CD4-positive, alpha-beta memory T cell (primary cell): ENCODE measurements at regions not wholly inside any gene's neighbourhood (a gene's known extent, or its start where the extent isn't known, plus 50 kb on each side); places are given as distances from the start of the nearest gene placed in this dataset.

Experiments used
- CTCF ChIA-PET: fragments of 350-600 bp; sonication (Branson Sonifier 250); formaldehyde crosslinking; loops from one replicate; lab custom pipeline; 2021; ENCODE audit warnings: inconsistent platforms; ENCODE audit not compliant: partially characterized antibody; lab: Charles Lee
- POLR2A ChIA-PET: fragments of 350-600 bp; sonication (Branson Sonifier 250); formaldehyde crosslinking; loops from one replicate; lab custom pipeline; 2021; ENCODE audit not compliant: partially characterized antibody; lab: Charles Lee
- DNase-seq, 5 donors: peaks; one replicate each; pipeline versions ENCODE4 v3.0.0 to v3.0.0-alpha.2; 2020 to 2022; ENCODE audit warnings: mixed read lengths in 1 of 5
- H3K27ac ChIP-seq: one replicate; pipeline ENCODE4 v1.7.0; 2013; ENCODE audit warnings: low read depth, low read length
- H3K27me3 ChIP-seq: 2 replicates; pipeline ENCODE4 v1.7.0; 2013; ENCODE audit warnings: mild to moderate bottlenecking, low read length, moderate library complexity; ENCODE audit not compliant: insufficient read depth
- H3K36me3 ChIP-seq: 2 replicates; pipeline ENCODE4 v1.7.0; 2013; ENCODE audit warnings: mild to moderate bottlenecking, low read length, moderate library complexity; ENCODE audit not compliant: insufficient read depth
- H3K4me1 ChIP-seq: 2 replicates; pipeline ENCODE4 v1.7.0; 2013; ENCODE audit warnings: mild to moderate bottlenecking, low read length, moderate library complexity; ENCODE audit not compliant: insufficient read depth
- H3K4me3 ChIP-seq, 2 donors: one replicate each; pipeline ENCODE4 v1.7.0; 2013; ENCODE audit warnings: low read length in 2 of 2, mild to moderate bottlenecking in 1 of 2
- H3K9me3 ChIP-seq, 2 donors: one replicate each; pipeline ENCODE4 v1.7.0; 2013; ENCODE audit warnings: low read length in 2 of 2, control low read depth in 1 of 2; ENCODE audit not compliant: control insufficient read depth in 1 of 2
- H3K27ac Mint-ChIP-seq, 7 donors: one replicate each; pipeline ENCODE4 v1.8.0; 2020 to 2021; ENCODE audit warnings: mixed read lengths in 7 of 7, mild to moderate bottlenecking in 6 of 7, inconsistent platforms in 3 of 7, moderate library complexity in 3 of 7
- H3K27me3 Mint-ChIP-seq, 2 donors: one replicate each; pipeline ENCODE4 v1.8.0; 2020 to 2021; ENCODE audit warnings: mixed read lengths in 2 of 2
- H3K36me3 Mint-ChIP-seq, 2 donors: one replicate each; pipeline ENCODE4 v1.8.0; 2020 to 2021; ENCODE audit warnings: mixed read lengths in 2 of 2, inconsistent platforms in 1 of 2, mild to moderate bottlenecking in 1 of 2
- H3K4me1 Mint-ChIP-seq, 4 donors: one replicate each; pipeline ENCODE4 v1.8.0; 2020 to 2021; ENCODE audit warnings: mixed read lengths in 4 of 4, mild to moderate bottlenecking in 1 of 4
- H3K4me3 Mint-ChIP-seq, 8 donors: one replicate each; pipeline ENCODE4 v1.8.0; 2020 to 2021; ENCODE audit warnings: mixed read lengths in 8 of 8, mild to moderate bottlenecking in 7 of 8, moderate library complexity in 6 of 8, inconsistent platforms in 3 of 8
- H3K9me3 Mint-ChIP-seq, 8 donors: one replicate each; pipeline ENCODE4 v1.8.0; 2020 to 2021; ENCODE audit warnings: mixed read lengths in 8 of 8, mild to moderate bottlenecking in 5 of 8, inconsistent platforms in 3 of 8, moderate library complexity in 1 of 8
- intact Hi-C: fragments of 100-400 bp; cut with micrococcal nuclease; formaldehyde crosslinking; loops from one replicate; pipeline ENCODE4 v1.15.1; 2023

DNA sequence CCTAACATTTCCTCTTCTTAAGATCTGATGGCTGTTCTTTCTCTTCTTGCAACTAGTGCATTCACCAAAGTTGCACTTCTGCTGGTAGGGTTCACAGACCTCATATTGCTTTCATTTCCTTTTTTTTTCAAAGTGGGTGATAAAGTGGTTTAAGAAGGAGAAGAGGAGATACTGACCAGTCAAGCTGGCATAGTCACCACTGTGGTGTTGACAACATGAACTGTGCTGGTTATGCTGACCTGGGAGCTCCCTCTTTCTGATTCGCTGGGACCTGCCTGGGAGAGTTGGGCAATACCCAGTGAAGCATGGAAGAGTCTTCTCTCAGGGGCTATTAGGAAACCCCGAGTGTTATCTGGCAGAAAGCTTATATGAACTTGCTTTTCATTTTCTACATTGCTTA is 222.9 kb downstream of the SLITRK5 start:
- H3K4me3 ChIP-seq = no peak overlapping the region
- CTCF ChIA-PET = no interaction called here
- POLR2A ChIA-PET = no interaction called here
- no peak overlapping the region for H3K27ac ChIP-seq
- Mint-ChIP-seq H3K4me3 (no peak overlapping the region), H3K27me3 (no peaks in the 10 kb centered on the region), H3K27ac (no peak overlapping the region), H3K36me3 (no peaks in the 10 kb centered on the region), H3K9me3 (peaks cover 0 to 11% (median 5%) of the 10 kb centered on the region in 8 donors), H3K4me1 (no peaks in the 10 kb centered on the region)
- no peaks in the 10 kb centered on the region for H3K36me3 ChIP-seq
- intact Hi-C loops = no loop called here
- no peaks in the 10 kb centered on the region for H3K9me3 ChIP-seq
- H3K27me3 ChIP-seq = no peaks in the 10 kb centered on the region
- H3K4me1 ChIP-seq = no peaks in the 10 kb centered on the region
- DNase-seq = no peak

DNA sequence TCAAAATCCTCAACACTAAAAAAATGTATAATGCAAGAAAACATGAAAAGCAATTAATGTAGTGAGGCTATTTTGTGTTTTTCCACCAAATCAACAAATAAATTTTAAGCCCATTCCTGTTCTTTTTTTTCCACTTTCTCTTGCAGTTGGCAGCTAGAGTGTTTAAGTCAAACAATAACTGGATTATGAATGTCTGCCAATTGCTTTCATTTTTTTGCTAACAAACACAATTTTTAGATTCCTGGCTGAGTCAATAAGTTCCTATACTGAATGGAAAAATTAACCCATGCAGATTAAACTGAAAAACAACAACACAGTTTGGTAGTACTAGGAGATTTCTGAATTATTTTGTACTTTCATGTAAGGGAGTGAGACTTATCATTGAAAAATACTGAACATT is 232.4 kb downstream of the SLITRK5 start:
- no peaks in the 10 kb centered on the region for H3K36me3 ChIP-seq
- H3K27ac Mint-ChIP-seq = no peak overlapping the region
- ChIA-PET CTCF (no interaction called here), POLR2A (no interaction called here)
- no peaks in the 10 kb centered on the region for H3K27me3 Mint-ChIP-seq
- H3K9me3 ChIP-seq = no peaks in the 10 kb centered on the region
- H3K4me3 ChIP-seq = no peak overlapping the region
- H3K4me1 Mint-ChIP-seq = no peaks in the 10 kb centered on the region
- intact Hi-C loops = no loop called here
- no peaks in the 10 kb centered on the region for H3K27me3 ChIP-seq
- H3K4me1 ChIP-seq = no peaks in the 10 kb centered on the region
- H3K9me3 Mint-ChIP-seq = peaks cover 0 to 21% (median 5%) of the 10 kb centered on the region in 8 donors
- H3K27ac ChIP-seq = no peak overlapping the region
- no peak for DNase-seq
- H3K36me3 Mint-ChIP-seq = no peaks in the 10 kb centered on the region
- H3K4me3 Mint-ChIP-seq = no peak overlapping the region

DNA sequence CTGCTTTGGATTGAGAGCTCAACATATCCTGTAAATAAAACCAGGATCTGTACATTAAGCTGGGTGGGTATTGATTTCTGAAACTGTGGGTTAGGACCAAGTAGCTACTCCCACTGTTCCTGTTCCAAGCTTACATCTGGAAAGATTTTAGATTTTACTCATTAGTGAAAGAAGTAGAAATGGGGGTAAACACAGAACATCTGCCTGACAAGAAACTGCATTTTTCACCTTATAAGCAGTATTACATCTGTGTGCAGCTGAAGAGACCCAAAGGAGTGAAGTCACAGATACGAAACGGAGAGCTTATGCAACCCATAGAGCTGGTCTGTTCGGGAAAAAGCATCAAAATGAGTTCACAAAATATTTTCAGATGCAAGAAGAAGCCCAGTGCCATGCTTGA is 235.2 kb downstream of the SLITRK5 start:
- ChIA-PET POLR2A (no interaction called here), CTCF (no interaction called here)
- H3K9me3 Mint-ChIP-seq = peaks cover 0 to 20% (median 5%) of the 10 kb centered on the region in 8 donors
- H3K4me1 Mint-ChIP-seq = no peaks in the 10 kb centered on the region
- no peak overlapping the region for H3K4me3 ChIP-seq
- no peak overlapping the region for H3K27ac ChIP-seq
- DNase-seq = no peak
- H3K36me3 Mint-ChIP-seq = no peaks in the 10 kb centered on the region
- H3K4me1 ChIP-seq = no peaks in the 10 kb centered on the region
- no peaks in the 10 kb centered on the region for H3K27me3 Mint-ChIP-seq
- no peaks in the 10 kb centered on the region for H3K36me3 ChIP-seq
- no peaks in the 10 kb centered on the region for H3K9me3 ChIP-seq
- intact Hi-C loops = no loop called here
- no peak overlapping the region for H3K4me3 Mint-ChIP-seq
- H3K27me3 ChIP-seq = no peaks in the 10 kb centered on the region
- H3K27ac Mint-ChIP-seq = no peak overlapping the region

DNA sequence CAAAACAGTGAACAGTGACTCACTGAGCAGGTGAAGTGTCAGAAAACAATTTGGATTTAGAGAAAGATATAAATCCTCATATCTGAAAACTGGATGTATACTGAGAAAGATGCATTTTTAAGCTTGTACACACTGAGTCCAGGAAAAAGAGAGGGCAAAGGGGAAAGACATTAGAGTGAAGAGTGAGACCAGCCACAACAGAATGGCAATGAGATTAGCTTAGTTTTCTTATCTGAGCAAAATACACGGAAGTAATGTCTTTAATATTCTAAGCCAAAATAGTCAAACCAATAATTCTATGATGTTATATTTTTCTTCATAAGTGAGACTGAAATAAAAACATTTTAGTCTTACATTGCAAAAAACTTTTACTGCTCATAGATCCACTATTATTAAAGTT is 236.0 kb downstream of the SLITRK5 start:
- POLR2A ChIA-PET = no interaction called here
- no peak overlapping the region for H3K4me3 Mint-ChIP-seq
- H3K4me1 Mint-ChIP-seq = no peaks in the 10 kb centered on the region

DNA sequence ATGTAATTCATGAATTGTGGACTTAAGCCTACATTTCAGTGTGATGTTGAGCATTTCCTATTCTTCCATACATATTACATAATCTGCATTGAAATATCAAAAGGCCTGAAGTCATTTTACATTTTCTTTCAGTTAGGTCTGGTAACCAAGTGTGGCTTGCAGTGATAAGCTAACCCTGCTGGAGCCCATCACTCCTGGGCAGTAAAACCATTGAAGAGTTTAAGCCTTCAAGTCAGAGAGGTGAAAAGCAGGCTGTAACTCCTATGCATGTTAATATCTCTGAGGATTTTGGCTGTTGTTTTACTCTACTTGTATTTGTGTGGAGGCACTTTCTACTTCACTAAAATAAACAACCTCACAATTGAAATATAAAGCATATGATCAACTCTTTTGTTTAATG is 248.8 kb downstream of the SLITRK5 start:
- H3K27me3 ChIP-seq = no peaks in the 10 kb centered on the region
- Mint-ChIP-seq H3K4me1 (no peaks in the 10 kb centered on the region), H3K36me3 (no peaks in the 10 kb centered on the region), H3K27me3 (no peaks in the 10 kb centered on the region), H3K27ac (no peak overlapping the region), H3K4me3 (no peak overlapping the region), H3K9me3 (peaks cover 3 to 15% (median 7%) of the 10 kb centered on the region in 8 donors)
- CTCF ChIA-PET = no interaction called here
- no peaks in the 10 kb centered on the region for H3K4me1 ChIP-seq
- POLR2A ChIA-PET = no interaction called here
- no peak overlapping the region for H3K4me3 ChIP-seq
- no peaks in the 10 kb centered on the region for H3K36me3 ChIP-seq
- H3K27ac ChIP-seq = no peak overlapping the region
- intact Hi-C loops = no loop called here
- no peaks in the 10 kb centered on the region for H3K9me3 ChIP-seq
- DNase-seq = no peak

More for the DNA sequence above, 236.0 kb downstream of the SLITRK5 start:
- no peaks in the 10 kb centered on the region for H3K9me3 ChIP-seq
- Mint-ChIP-seq H3K27me3 (no peaks in the 10 kb centered on the region), H3K27ac (no peak overlapping the region), H3K36me3 (no peaks in the 10 kb centered on the region), H3K9me3 (peaks cover 0 to 20% (median 6%) of the 10 kb centered on the region in 8 donors)
- no peaks in the 10 kb centered on the region for H3K27me3 ChIP-seq
- no peak for DNase-seq
- CTCF ChIA-PET = no interaction called here
- H3K4me3 ChIP-seq = no peak overlapping the region
- intact Hi-C loops = no loop called here
- no peaks in the 10 kb centered on the region for H3K4me1 ChIP-seq
- no peak overlapping the region for H3K27ac ChIP-seq
- H3K36me3 ChIP-seq = no peaks in the 10 kb centered on the region

DNA sequence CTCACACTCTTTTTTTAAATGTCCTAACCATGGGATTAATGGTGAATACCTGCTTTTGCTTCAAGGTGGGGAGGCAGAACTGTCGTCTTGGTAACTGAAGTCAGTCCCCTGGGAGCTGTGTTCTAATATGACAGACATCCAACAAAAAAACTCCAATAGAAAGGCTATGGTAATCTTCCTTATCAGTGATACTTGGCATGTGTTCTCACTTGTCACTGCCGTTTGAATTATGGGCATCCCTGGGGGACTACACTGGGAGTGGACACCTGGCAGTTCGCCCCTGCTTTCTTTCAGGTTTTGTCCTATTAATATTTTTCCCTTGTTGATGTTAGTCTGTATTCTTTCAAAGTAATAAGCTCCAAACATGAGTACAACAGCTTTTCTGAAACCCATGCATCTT is 252.6 kb downstream of the SLITRK5 start:
- Mint-ChIP-seq H3K27me3 (no peaks in the 10 kb centered on the region), H3K36me3 (no peaks in the 10 kb centered on the region), H3K9me3 (peaks cover 0 to 16% (median 4%) of the 10 kb centered on the region in 8 donors), H3K4me1 (no peaks in the 10 kb centered on the region), H3K27ac (no peak overlapping the region), H3K4me3 (no peak overlapping the region)
- DNase-seq = no peak
- no peak overlapping the region for H3K4me3 ChIP-seq
- H3K4me1 ChIP-seq = no peaks in the 10 kb centered on the region
- H3K36me3 ChIP-seq = no peaks in the 10 kb centered on the region
- POLR2A ChIA-PET = no interaction called here
- no peak overlapping the region for H3K27ac ChIP-seq
- no peaks in the 10 kb centered on the region for H3K9me3 ChIP-seq
- CTCF ChIA-PET = no interaction called here
- intact Hi-C loops = no loop called here
- H3K27me3 ChIP-seq = no peaks in the 10 kb centered on the region

DNA sequence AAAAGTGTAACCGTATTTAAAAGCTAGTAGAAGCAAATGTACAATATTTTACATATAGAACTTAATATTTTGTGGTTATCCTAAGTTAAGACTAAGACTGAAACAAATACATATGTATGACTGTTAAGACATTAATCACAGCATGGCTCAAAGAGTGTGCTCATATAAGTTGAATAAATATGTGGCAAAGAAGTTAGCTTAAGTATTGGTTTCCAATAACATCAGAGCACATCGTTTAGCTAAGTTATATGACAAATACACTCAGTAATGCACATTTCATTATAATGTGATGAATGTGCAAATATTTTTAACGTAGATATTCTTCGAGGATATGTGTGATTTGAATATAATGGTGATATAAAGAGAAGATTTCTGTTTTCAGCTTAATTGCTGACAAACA is 253.8 kb downstream of the SLITRK5 start:
- Histone ChIP-seq H3K4me1 (no peaks in the 10 kb centered on the region), H3K9me3 (no peaks in the 10 kb centered on the region), H3K27ac (no peak overlapping the region), H3K4me3 (no peak overlapping the region), H3K36me3 (no peaks in the 10 kb centered on the region), H3K27me3 (no peaks in the 10 kb centered on the region)
- CTCF ChIA-PET = no interaction called here
- Mint-ChIP-seq H3K4me1 (no peaks in the 10 kb centered on the region), H3K27ac (no peak overlapping the region), H3K9me3 (peaks cover 0 to 21% (median 5%) of the 10 kb centered on the region in 8 donors), H3K27me3 (no peaks in the 10 kb centered on the region), H3K4me3 (no peak overlapping the region), H3K36me3 (no peaks in the 10 kb centered on the region)
- POLR2A ChIA-PET = no interaction called here
- intact Hi-C loops = no loop called here
- DNase-seq = no peak

DNA sequence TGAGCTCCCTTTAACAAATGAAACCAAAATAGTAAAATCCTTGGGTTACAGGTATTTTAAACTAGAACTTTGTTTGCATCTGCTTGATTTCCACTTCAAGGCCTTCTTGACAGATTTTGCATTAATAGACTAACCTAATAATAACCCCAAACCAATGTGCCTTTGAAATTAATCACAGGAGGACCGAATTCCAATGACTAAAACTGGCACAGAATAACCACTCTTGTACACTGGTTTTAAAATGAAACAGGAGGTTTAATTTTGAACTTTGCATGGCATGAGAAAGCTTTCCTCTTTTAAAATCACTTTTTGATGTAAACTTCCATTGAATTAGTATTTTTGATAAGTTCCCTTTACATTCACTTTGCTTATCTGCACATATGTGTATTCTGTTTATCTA is 269.6 kb downstream of the SLITRK5 start:
- DNase-seq = no peak
- ChIA-PET CTCF (no interaction called here), POLR2A (no interaction called here)
- no peaks in the 10 kb centered on the region for H3K9me3 ChIP-seq
- no peak overlapping the region for H3K27ac ChIP-seq
- Mint-ChIP-seq H3K27ac (no peak overlapping the region), H3K36me3 (no peaks in the 10 kb centered on the region), H3K9me3 (peaks cover 0 to 8% (median 3%) of the 10 kb centered on the region in 8 donors), H3K27me3 (no peaks in the 10 kb centered on the region), H3K4me3 (no peak overlapping the region), H3K4me1 (no peaks in the 10 kb centered on the region)
- intact Hi-C loops = no loop called here
- H3K4me3 ChIP-seq = no peak overlapping the region
- H3K27me3 ChIP-seq = no peaks in the 10 kb centered on the region
- no peaks in the 10 kb centered on the region for H3K36me3 ChIP-seq
- no peaks in the 10 kb centered on the region for H3K4me1 ChIP-seq
